H1 (cell line): ENCODE measurements at regions not wholly inside any gene's neighbourhood (a gene's known extent, or its start where the extent isn't known, plus 50 kb on each side); places are given as distances from the start of the nearest gene placed in this dataset.

ENCODE experiments used
- CTCF ChIA-PET: fragments of 300-600 bp; sonication (Branson Sonifier 250); formaldehyde crosslinking; loops from one replicate; lab custom pipeline; 2021; ENCODE audit not compliant: partially characterized antibody; lab: Charles Lee
- POLR2A ChIA-PET: fragments of 300-600 bp; sonication (Branson Sonifier 250); formaldehyde crosslinking; loops from one replicate; lab custom pipeline; 2021; ENCODE audit warnings: inconsistent platforms; ENCODE audit not compliant: partially characterized antibody; lab: Charles Lee
- DNase-seq, 2 experiments: peaks; one replicate each; pipeline versions ENCODE4 v3.0.0 to v3.0.0-alpha.2; 2010 to 2022; ENCODE audit warnings: low spot score in 2 of 2, low read depth in 1 of 2, mixed read lengths in 1 of 2
- FAIRE-seq: peaks from 2 replicates; lab custom pipeline; 2011; peaks lifted over from hg19 to GRCh38; lab: Jason Lieb, UNC
- H2AFZ ChIP-seq: 2 replicates; pipeline ENCODE4 v1.8.1; 2012; ENCODE audit warnings: low read length, inconsistent platforms
- H2AK5ac ChIP-seq: 2 replicates; pipeline ENCODE4 v1.6.1; 2013; ENCODE audit warnings: low read depth, low read length
- H2BK120ac ChIP-seq: replicated peaks from 2 replicates; pipeline ENCODE3; 2013; ENCODE audit warnings: low read depth, low read length, inconsistent platforms
- H2BK12ac ChIP-seq: 2 replicates; pipeline ENCODE4 v1.6.1; 2013; ENCODE audit warnings: low read depth, low read length
- H2BK15ac ChIP-seq: 2 replicates; pipeline ENCODE4 v1.6.1; 2013; ENCODE audit warnings: low read length
- H2BK20ac ChIP-seq: 2 replicates; pipeline ENCODE4 v1.6.1; 2013; ENCODE audit warnings: low read length
- H2BK5ac ChIP-seq: 2 replicates; pipeline ENCODE4 v1.6.1; 2013; ENCODE audit warnings: low read depth, low read length
- H3K14ac ChIP-seq: 2 replicates; pipeline ENCODE4 v1.6.1; 2013; ENCODE audit warnings: inconsistent platforms; ENCODE audit not compliant: insufficient read length
- H3K18ac ChIP-seq: 2 replicates; pipeline ENCODE4 v1.6.1; 2013; ENCODE audit warnings: low read length; ENCODE audit errors: extremely low read depth
- H3K23ac ChIP-seq: 2 replicates; pipeline ENCODE4 v1.6.1; 2013; ENCODE audit warnings: inconsistent platforms; ENCODE audit not compliant: insufficient read length
- H3K23me2 ChIP-seq: 2 replicates; pipeline ENCODE4 v1.6.1; 2013; ENCODE audit warnings: low read depth, low read length
- H3K27ac ChIP-seq: 2 replicates; pipeline ENCODE4 v1.6.1; 2011; ENCODE audit warnings: low read depth, low read length, inconsistent platforms
- H3K27me3 ChIP-seq, 4 experiments: replicated peaks in 1 of 4; 1 replicate in 1 of 4; 2 replicates in 3 of 4; pipeline versions ENCODE4 v1.6.1 to v1.8.1; 2011 to 2013; ENCODE audit warnings: low read length in 3 of 4, mild to moderate bottlenecking in 3 of 4, inconsistent platforms in 2 of 4, mixed read lengths in 2 of 4, moderate library complexity in 1 of 4; ENCODE audit not compliant: control insufficient read depth in 3 of 4, insufficient read depth in 3 of 4; ENCODE audit errors: extremely low read depth in 1 of 4
- H3K36me3 ChIP-seq, 4 experiments: 2 replicates each; pipeline versions ENCODE4 v1.6.1 to v1.8.1; 2011 to 2013; ENCODE audit warnings: mild to moderate bottlenecking in 4 of 4, low read length in 3 of 4, moderate library complexity in 2 of 4, control low read depth in 1 of 4, inconsistent platforms in 1 of 4; ENCODE audit not compliant: insufficient read depth in 4 of 4, control insufficient read depth in 2 of 4
- H3K4ac ChIP-seq: replicated peaks from 2 replicates; pipeline ENCODE3; 2013; ENCODE audit warnings: low read length, low read depth, mixed read lengths, inconsistent platforms; ENCODE audit not compliant: insufficient read length
- H3K4me1 ChIP-seq, 4 experiments: replicated peaks in 1 of 4; 1 replicate in 1 of 4; 2 replicates in 3 of 4; pipeline versions ENCODE4 v1.6.1 to v1.8.1; 2011 to 2013; ENCODE audit warnings: low read length in 3 of 4, inconsistent platforms in 2 of 4, mixed read lengths in 1 of 4; ENCODE audit not compliant: insufficient read depth in 4 of 4, control insufficient read depth in 3 of 4
- H3K4me2 ChIP-seq, 2 experiments: 2 replicates each; pipeline versions ENCODE4 v1.6.1 to v1.8.1; 2011 to 2013; ENCODE audit warnings: low read depth in 2 of 2, low read length in 2 of 2, control low read depth in 1 of 2, inconsistent platforms in 1 of 2, mild to moderate bottlenecking in 1 of 2; ENCODE audit not compliant: insufficient read depth in 1 of 2
- H3K4me3 ChIP-seq, 4 experiments: fragments of 200-600, 300-600 bp in 1 of 4; sonication (generic), shearing (Covaris generic), sonication (Bioruptor Twin) in 1 of 4; 2 replicates each; pipeline versions ENCODE4 v1.5.1 to v1.8.1; 2011 to 2016; ENCODE audit warnings: low read length in 4 of 4, low read depth in 3 of 4, control low read depth in 2 of 4, inconsistent platforms in 2 of 4, mild to moderate bottlenecking in 2 of 4, mixed read lengths in 1 of 4, moderate library complexity in 1 of 4; ENCODE audit not compliant: insufficient read depth in 2 of 4; ENCODE audit errors: extremely low read depth in 1 of 4
- H3K56ac ChIP-seq: replicated peaks from 2 replicates; pipeline ENCODE3; 2013; ENCODE audit warnings: low read depth, mild to moderate bottlenecking, mixed read lengths, low read length, inconsistent platforms; ENCODE audit not compliant: insufficient read length
- H3K79me1 ChIP-seq: 2 replicates; pipeline ENCODE4 v1.6.1; 2013; ENCODE audit warnings: low read depth, low read length, control low read depth
- H3K79me2 ChIP-seq, 2 experiments: 2 replicates each; pipeline versions ENCODE4 v1.6.1 to v1.8.1; 2012 to 2013; ENCODE audit warnings: low read length in 2 of 2, mild to moderate bottlenecking in 2 of 2, inconsistent platforms in 1 of 2; ENCODE audit not compliant: insufficient read depth in 2 of 2, control insufficient read depth in 1 of 2
- H3K9ac ChIP-seq, 4 experiments: replicated peaks in 1 of 4; 1 replicate in 1 of 4; 2 replicates in 3 of 4; pipeline versions ENCODE4 v1.6.1 to v1.8.1; 2011 to 2013; ENCODE audit warnings: low read depth in 3 of 4, low read length in 3 of 4, control low read depth in 2 of 4, mild to moderate bottlenecking in 2 of 4, moderate library complexity in 2 of 4, inconsistent platforms in 1 of 4; ENCODE audit errors: extremely low read depth in 1 of 4
- H3K9me3 ChIP-seq, 2 experiments: 2 replicates each; pipeline versions ENCODE4 v1.6.1 to v1.8.1; 2012 to 2013; ENCODE audit warnings: mild to moderate bottlenecking in 2 of 2, moderate library complexity in 2 of 2, control low read depth in 1 of 2, inconsistent platforms in 1 of 2, low read depth in 1 of 2, low read length in 1 of 2, mixed read lengths in 1 of 2; ENCODE audit not compliant: insufficient read depth in 2 of 2
- H4K20me1 ChIP-seq, 2 experiments: replicated peaks in 1 of 2; 2 replicates each; pipeline versions ENCODE3 to v1.8.1; 2011 to 2013; ENCODE audit warnings: inconsistent platforms in 2 of 2, low read length in 2 of 2, mild to moderate bottlenecking in 1 of 2; ENCODE audit not compliant: insufficient read depth in 2 of 2, control insufficient read depth in 1 of 2
- H4K5ac ChIP-seq: 2 replicates; pipeline ENCODE4 v1.6.1; 2013; ENCODE audit warnings: low read length, low read depth, mixed read lengths, inconsistent platforms; ENCODE audit not compliant: insufficient read length
- H4K8ac ChIP-seq: 2 replicates; pipeline ENCODE4 v1.8.0; 2013; ENCODE audit warnings: mild to moderate bottlenecking, moderate library complexity, low read length, inconsistent platforms; ENCODE audit not compliant: insufficient read depth; ENCODE audit errors: extremely low read depth
- H4K91ac ChIP-seq: replicated peaks from 2 replicates; pipeline ENCODE3; 2013; ENCODE audit warnings: low read length, mixed read lengths, inconsistent platforms; ENCODE audit not compliant: insufficient read length
- BRCA1 ChIP-seq: IDR thresholded peaks from 2 replicates; pipeline ENCODE4 v1.6.1; 2012; ENCODE audit warnings: low read depth, low read length, improper control_type of control experiment
- CBX8 ChIP-seq: fragments of 300-800, 300-1000 bp; sonication (generic); IDR thresholded peaks from 2 replicates; pipeline ENCODE4 v1.7.1; 2016; ENCODE audit warnings: low read depth, low read length, borderline replicate concordance
- RAD21 ChIP-seq, 2 experiments: IDR thresholded peaks in 1 of 2; conservative IDR thresholded peaks in 1 of 2; 2 replicates each; pipeline ENCODE4 v1.6.1; 2011; ENCODE audit warnings: low read depth in 2 of 2, low read length in 2 of 2, improper control_type of control experiment in 1 of 2, inconsistent platforms in 1 of 2, mild to moderate bottlenecking in 1 of 2, moderate library complexity in 1 of 2
- TCF12 ChIP-seq: IDR thresholded peaks from 2 replicates; pipeline ENCODE4 v1.6.1; 2011; ENCODE audit warnings: low read depth, mild to moderate bottlenecking, low read length
- WGBS, 2 experiments: shearing (Covaris generic) in 1 of 2; methylation state at CpG; one replicate each; pipeline versions ENCODE4 v1.1.6 to v1.1.7; 2013 to 2015; ENCODE audit warnings: low lambda C conversion rate in 2 of 2, mixed read lengths in 2 of 2, inconsistent platforms in 1 of 2, low coverage in 1 of 2, missing lambda C conversion rate in 1 of 2; ENCODE audit not compliant: insufficient replicate concordance in 2 of 2, insufficient coverage in 1 of 2, insufficient read length in 1 of 2; ENCODE audit errors: extremely low coverage in 1 of 2, missing lambda C conversion rate in 1 of 2; 5-methylcytosine and 5-hydroxymethylcytosine counted together
- TF ChIP-seq, protein P1 (sequence below), 3 experiments: IDR thresholded peaks; 1 replicate in 2 of 3; 2 replicates in 1 of 3; pipeline versions ENCODE4 v1.5.1 to v1.6.1; 2011; ENCODE audit warnings: low read length in 3 of 3, mild to moderate bottlenecking in 3 of 3, inconsistent platforms in 2 of 3, low read depth in 1 of 3, moderate library complexity in 1 of 3; ENCODE audit not compliant: insufficient read depth in 1 of 3; ENCODE audit errors: control extremely low read depth in 1 of 3

DNA sequence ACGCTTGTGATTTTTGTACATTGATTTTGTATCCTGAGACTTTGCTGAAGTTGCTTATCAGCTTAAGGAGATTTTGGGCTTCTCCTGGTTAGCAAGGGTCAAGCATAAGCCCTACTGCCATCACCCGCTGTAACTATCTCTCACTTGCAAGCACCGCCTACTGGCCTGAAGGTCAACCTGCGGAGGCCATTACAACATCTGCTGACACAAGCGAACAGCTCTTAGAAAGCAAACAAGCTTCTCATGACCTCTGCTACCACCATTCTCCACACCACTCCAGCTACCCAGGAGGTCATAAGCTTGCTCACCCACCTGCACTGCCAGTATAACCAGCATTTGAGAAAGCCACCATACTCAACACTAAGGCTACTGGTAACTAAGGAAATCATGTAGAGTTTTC is 288.4 kb upstream of the KIRREL3 start:
- no peak overlapping the region for H3K56ac ChIP-seq
- no peak overlapping the region for H3K27ac ChIP-seq
- H3K9me3 ChIP-seq, result peaks cover 3% of the 10 kb centered on the region in 2 experiments; a peak in 2 of 4 replicates
- no peaks in the 10 kb centered on the region for H3K36me3 ChIP-seq
- H4K8ac ChIP-seq, result no peak overlapping the region
- H3K27me3 ChIP-seq, result no peaks in the 10 kb centered on the region
- H3K9ac ChIP-seq, result no peak overlapping the region
- H3K18ac ChIP-seq, result no peak overlapping the region
- 0 out of 2 replicates have a peak overlapping the region, but pooled peaks have one; percentile 48 for H2AK5ac ChIP-seq
- FAIRE-seq (no peak), DNase-seq (no peak)
- CTCF ChIA-PET, result interaction anchor here (1.0 kb wide), 1 partner anchor 271 kb away, joined by 3 read pairs; no protein-coding TSS in a partner anchor
- no peak overlapping the region for H3K4me2 ChIP-seq
- WGBS, 2 experiments, result 93% methylated on average over 4 of the region's 5 CpGs; no CpG with 5 or more reads in 1 of the 2 experiments
- no peak overlapping the region for H3K14ac ChIP-seq
- H2BK5ac ChIP-seq, result no peak overlapping the region
- POLR2A ChIA-PET, result no interaction called here
- no peak overlapping the region for H4K91ac ChIP-seq
- H3K23ac ChIP-seq, result no peak overlapping the region
- H3K4ac ChIP-seq, result no peak overlapping the region
- TF ChIP-seq RAD21 (IDR thresholded peaks at IDR 0.05 in 1 of 2, conservative IDR thresholded peaks at IDR 0.05 in 1 of 2; ENCODE audit: low read depth in 2 of 2, low read length in 2 of 2), result peak in 1 of 2 experiments; percentile 9; a peak in 1 of 4 replicates
- TF ChIP-seq BRCA1, result no peak
- TF ChIP-seq CBX8, result no peak
- TF ChIP-seq, protein P1, sequence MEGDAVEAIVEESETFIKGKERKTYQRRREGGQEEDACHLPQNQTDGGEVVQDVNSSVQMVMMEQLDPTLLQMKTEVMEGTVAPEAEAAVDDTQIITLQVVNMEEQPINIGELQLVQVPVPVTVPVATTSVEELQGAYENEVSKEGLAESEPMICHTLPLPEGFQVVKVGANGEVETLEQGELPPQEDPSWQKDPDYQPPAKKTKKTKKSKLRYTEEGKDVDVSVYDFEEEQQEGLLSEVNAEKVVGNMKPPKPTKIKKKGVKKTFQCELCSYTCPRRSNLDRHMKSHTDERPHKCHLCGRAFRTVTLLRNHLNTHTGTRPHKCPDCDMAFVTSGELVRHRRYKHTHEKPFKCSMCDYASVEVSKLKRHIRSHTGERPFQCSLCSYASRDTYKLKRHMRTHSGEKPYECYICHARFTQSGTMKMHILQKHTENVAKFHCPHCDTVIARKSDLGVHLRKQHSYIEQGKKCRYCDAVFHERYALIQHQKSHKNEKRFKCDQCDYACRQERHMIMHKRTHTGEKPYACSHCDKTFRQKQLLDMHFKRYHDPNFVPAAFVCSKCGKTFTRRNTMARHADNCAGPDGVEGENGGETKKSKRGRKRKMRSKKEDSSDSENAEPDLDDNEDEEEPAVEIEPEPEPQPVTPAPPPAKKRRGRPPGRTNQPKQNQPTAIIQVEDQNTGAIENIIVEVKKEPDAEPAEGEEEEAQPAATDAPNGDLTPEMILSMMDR (IDR thresholded peaks at IDR 0.05; ENCODE audit: control extremely low read depth in 1 of 3, insufficient read depth in 1 of 3, low read depth in 1 of 3, low read length in 3 of 3), result no peak
- TF ChIP-seq TCF12, result no peak
- H2BK20ac ChIP-seq, result peak overlapping the region; percentile 23; the same call in 1 of the 2 replicates
- no peaks in the 10 kb centered on the region for H3K79me1 ChIP-seq
- H3K23me2 ChIP-seq, result no peaks in the 10 kb centered on the region
- H2BK15ac ChIP-seq, result 0 out of 2 replicates have a peak overlapping the region, but pooled peaks have one; percentile 29
- no peak overlapping the region for H3K4me3 ChIP-seq
- H4K5ac ChIP-seq, result no peak overlapping the region
- no peaks in the 10 kb centered on the region for H3K79me2 ChIP-seq
- peak overlapping the region; percentile 72 for H2BK120ac ChIP-seq
- H4K20me1 ChIP-seq, result no peaks in the 10 kb centered on the region
- H2BK12ac ChIP-seq, result no peak overlapping the region; the same call in 1 of the 2 replicates
- no peaks in the 10 kb centered on the region for H3K4me1 ChIP-seq
- 0 out of 2 replicates have a peak overlapping the region, but pooled peaks have one; percentile 32 for H2AFZ ChIP-seq
